ENCODE measurements at regions not wholly inside any gene's neighbourhood (a gene's known extent, or its start where the extent isn't known, plus 50 kb on each side); places are given as distances from the start of the nearest gene placed in this dataset.

GRCh38 chr9:118058227-118058626, 354.0 kb downstream of the TLR4 start:
- no peak for DNase-seq (ENCODE audit: low read depth, low spot score)

GRCh38 chr9:118059484-118060278, 355.5 kb downstream of the TLR4 start:
- no peak for DNase-seq (ENCODE audit: low read depth, low spot score)

GRCh38 chr9:118083161-118083560, 379.0 kb downstream of the TLR4 start:
- no peak for DNase-seq (ENCODE audit: low read depth, low spot score)

GRCh38 chr9:118088090-118088489, 383.9 kb downstream of the TLR4 start:
- no peak for DNase-seq (ENCODE audit: low read depth, low spot score)

GRCh38 chr9:118091226-118091625, 387.0 kb downstream of the TLR4 start:
- DNase-seq (ENCODE audit: low read depth, low spot score) = no peak

GRCh38 chr9:118091711-118092500, 387.7 kb downstream of the TLR4 start:
- no peak for DNase-seq (ENCODE audit: low read depth, low spot score)

GRCh38 chr9:118094387-118094786, 390.2 kb downstream of the TLR4 start:
- no peak for DNase-seq (ENCODE audit: low read depth, low spot score)

GRCh38 chr9:118100529-118101419, 396.6 kb downstream of the TLR4 start:
- DNase-seq (ENCODE audit: low read depth, low spot score) = no peak

GRCh38 chr9:118104363-118104762, 400.2 kb downstream of the TLR4 start:
- DNase-seq (ENCODE audit: low read depth, low spot score) = no peak

- no peak for DNase-seq (ENCODE audit: low read depth, low spot score)
Observed at GRCh38 chr9:118108971-118109370, 404.8 kb downstream of the TLR4 start.

GRCh38 chr9:118109542-118109941, 405.3 kb downstream of the TLR4 start:
- no peak for DNase-seq (ENCODE audit: low read depth, low spot score)

GRCh38 chr9:118121361-118121760, 417.2 kb downstream of the TLR4 start:
- DNase-seq (ENCODE audit: low read depth, low spot score) = no peak

- DNase-seq (ENCODE audit: low read depth, low spot score) = no peak
Observed at GRCh38 chr9:118128313-118128712, 424.1 kb downstream of the TLR4 start.

GRCh38 chr9:118129541-118129940, 425.3 kb downstream of the TLR4 start:
- no peak for DNase-seq (ENCODE audit: low read depth, low spot score)

- DNase-seq (ENCODE audit: low read depth, low spot score) = no peak
Observed at GRCh38 chr9:118148990-118149389, 444.8 kb downstream of the TLR4 start.

- DNase-seq (ENCODE audit: low read depth, low spot score) = no peak
Observed at GRCh38 chr9:118156846-118157245, 452.6 kb downstream of the TLR4 start.

- no peak for DNase-seq (ENCODE audit: low read depth, low spot score)
Observed at GRCh38 chr9:118162716-118163115, 458.5 kb downstream of the TLR4 start.

GRCh38 chr9:118163751-118164150, 459.5 kb downstream of the TLR4 start:
- no peak for DNase-seq (ENCODE audit: low read depth, low spot score)

- DNase-seq (ENCODE audit: low read depth, low spot score) = no peak
Observed at GRCh38 chr9:118165451-118165850, 461.2 kb downstream of the TLR4 start.

GRCh38 chr9:118170032-118170955, 466.1 kb downstream of the TLR4 start:
- DNase-seq (ENCODE audit: low read depth, low spot score) = no peak

GRCh38 chr9:118177241-118177640, 473.0 kb downstream of the TLR4 start:
- no peak for DNase-seq (ENCODE audit: low read depth, low spot score)

Measured in smooth muscle cell of the brain vasculature (primary cell).